ENCODE measurements at regions not wholly inside any gene's neighbourhood (a gene's known extent, or its start where the extent isn't known, plus 50 kb on each side); places are given as distances from the start of the nearest gene placed in this dataset.

DNA sequence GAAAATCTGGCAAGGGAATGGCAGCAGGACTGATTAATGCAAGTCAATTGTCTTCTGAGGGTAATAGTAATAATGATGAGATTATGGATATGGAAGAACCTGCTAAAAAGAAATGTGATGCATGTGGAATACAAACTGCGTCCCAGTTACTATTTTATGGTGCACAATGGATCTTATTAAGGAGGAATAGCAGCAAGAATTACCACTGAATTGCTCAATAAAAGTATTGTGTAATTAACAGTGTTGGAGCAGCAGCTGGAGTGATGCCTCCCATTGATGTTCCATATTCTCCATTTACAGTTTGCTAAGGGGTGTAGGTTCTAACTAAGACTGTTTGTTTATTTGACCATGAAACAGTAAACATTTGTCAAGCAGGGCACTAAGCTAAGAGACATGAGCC is 167.9 kb downstream of the HRH4 start:
- no peak for DNase-seq

DNA sequence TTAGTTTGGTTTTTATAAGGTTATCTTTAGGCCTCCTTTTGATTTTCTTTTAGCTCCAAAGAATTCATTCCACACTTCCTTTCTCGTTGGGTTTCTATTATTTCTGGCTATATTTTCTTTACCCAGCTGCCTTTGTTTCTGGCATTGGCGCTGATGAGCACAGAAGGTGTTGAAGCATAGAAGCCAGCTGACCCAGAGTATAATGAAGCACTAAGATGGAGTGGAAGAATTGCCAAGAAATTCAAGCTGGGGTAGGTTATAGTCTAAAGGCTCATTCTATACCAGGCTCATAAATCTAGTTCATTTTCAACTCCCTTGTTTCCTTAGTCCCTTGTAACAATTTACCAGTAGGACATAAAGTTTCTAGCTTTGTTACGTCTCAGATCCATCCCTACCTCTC is 169.5 kb downstream of the HRH4 start:
- DNase-seq = no peak

DNA sequence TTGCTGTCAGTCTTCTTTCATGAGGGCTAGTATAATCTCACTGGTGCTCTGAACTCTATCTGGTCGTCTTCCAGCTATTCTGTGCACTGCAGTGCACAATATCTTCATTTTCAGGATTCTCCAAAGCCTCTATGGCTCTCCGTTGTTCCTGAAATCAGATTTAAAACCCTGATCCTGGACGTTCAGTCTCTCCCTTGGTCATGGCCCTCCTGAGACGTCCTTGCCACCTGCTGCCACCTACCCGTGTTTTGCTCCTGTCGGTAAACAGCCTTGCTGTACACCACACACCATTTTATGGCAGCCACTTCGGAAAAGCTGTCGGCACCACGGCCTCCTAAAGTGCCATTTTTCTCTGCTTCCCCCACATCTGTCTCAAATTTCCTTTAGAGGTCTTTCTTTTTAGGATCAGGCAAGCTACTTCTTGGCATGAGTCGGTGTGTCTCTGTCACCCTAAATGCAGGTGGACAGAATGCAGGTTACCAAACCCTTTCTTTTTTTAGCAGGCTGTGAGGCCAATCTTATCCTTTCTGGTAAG is 170.0 kb downstream of the HRH4 start:
- no peak for DNase-seq

DNA sequence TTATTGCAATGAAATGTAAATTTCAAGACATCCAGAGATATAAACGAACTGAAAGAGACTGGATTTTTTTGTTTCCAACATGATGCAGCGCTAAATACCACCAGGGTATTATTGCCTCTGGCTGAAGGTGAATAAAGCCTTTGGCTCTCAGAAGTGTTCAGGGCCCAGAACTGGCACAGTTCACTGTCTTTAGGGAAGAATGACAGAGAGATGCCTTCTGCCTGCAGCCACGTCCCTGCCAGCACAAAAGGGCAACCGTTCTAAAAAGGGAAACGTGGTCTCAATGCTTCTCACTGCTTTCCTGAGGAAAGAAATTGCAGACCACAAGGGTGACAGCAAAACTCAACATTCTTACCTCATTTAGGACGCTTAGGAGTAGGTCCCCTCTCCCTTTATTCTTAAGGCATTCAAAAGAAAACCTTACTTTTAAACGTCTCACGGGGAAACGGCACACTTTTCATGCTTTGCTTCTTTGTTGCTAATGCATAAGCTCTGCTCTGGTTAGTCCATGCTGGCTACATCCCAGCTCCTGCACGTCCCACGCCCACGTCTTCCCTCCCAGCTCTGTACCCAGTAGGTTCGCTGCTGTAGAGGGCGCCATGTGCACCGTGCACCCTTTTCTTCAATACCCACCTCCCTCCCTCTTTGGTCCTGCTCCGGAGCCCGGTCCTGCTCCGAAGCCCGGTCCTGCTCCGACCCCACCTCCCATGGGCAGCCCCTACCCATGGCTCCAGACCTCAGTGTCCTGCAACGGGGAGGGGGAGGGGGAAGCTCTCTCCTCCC is 171.0 kb downstream of the HRH4 start:
- no peak for DNase-seq

DNA sequence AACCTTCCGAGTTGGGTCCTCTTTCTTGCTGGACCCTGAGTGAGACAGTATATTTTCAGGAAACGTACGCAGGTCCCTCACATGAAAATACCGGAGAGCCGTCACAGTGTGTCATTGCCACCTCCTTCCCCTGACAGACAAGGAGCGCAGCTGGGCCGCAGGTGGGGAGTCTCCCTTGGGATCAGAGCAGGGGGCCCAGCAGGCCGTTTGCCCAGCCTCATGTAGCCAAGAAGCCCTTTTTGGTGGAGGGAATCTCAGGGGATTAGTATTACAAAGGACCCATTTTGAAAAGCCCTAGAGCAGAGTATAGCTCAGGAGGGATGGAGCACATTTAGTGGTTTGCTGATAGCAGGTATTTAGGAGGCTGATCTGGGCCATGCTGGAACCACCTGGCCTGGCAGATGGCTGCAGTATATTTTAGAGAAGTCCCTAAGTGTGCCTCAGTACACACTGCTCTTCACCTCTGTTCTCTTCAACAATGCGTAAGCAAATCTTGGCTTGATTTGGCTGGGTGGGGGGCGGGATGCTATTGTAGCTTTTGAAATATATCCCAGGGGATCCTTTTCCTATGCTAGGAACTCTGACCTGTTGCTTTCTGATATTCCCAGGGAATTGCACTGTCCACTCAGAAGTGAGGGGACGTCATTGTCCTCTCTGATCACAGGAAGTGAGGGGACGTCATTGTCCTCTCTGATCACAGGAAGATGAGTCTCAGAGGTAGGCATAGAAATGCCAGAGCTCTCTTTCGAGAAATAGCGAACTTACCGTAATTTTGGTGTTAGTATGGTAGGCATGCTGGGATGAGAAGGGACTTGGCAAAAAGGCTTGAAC is 171.9 kb downstream of the HRH4 start:
- DNase-seq = no peak

DNA sequence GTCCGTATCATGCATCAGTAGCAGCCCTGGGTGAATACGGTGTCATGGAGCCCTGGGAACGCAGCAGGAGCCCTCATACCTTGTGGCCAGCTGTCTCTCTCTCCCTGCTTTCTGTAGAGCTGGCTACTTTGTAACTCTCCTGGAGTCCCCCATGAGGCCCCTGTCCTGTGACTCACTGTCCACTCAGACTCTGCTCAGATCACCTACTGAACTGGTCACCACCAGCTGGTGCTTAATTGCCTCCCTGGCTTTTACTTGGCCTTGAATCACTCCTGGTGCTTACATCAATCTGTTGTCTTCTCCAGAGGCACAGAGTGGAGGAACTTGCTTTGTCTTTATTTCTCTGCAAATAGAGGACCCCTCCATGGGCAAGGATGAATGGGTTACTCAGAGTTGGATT is 172.7 kb downstream of the HRH4 start:
- DNase-seq = no peak

DNA sequence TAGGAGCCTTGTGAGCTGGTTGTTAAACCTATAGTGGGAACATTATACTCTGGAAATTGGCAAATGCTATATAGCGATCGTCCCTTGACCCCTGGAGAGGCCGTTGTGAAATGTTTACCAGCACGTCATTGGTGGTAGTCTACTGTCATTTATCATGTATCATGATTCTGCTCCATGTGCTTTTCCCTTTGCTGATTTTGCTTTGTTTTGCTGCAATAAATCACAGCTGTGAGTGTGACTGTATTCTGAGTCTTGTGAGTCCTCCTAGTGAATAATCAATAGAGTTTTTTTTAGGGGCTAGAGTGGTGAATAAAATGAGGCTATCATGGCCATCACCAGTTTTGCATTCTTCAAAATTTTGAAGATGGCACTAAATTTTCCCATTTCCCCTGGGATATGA is 189.1 kb downstream of the HRH4 start:
- DNase-seq = no peak

DNA sequence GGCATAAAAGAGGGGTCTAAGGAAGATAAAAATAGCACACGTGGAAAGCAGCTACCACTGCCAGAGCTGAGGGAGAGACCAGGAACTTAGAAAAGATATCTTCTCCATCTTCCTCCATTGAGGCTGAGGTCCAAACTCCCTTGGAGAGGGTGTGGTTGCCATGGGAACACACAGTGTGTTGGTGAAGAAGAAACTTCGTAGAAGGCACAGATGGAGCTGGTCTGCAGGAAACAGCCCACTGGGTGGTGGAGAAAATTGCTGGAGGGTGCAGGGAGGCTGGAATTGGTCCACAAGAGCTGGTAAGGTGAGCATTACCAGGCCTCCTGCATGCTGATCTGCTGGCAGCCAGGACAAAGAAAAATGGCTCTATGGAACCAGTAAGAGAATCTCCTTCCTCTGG is 191.0 kb downstream of the HRH4 start:
- DNase-seq = no peak

DNA sequence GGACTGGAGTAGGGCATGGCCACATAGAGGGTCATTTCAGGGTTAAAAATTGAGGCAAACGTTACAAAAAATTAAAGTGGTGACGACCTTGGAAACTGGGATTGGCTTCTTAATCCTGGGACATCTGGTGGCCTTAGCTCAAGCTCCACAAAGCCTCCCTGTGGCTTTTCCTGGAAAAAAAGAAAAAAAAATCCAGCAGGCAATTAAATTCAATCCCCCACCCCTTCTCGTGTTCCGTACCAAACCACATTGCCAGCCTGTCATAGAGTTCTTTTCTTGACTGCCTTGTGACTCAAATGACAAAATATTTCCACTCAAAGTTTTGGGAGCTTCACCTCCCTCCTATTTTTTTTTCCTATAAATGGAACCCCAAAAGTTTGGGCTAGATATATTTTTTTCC is 195.6 kb downstream of the HRH4 start:
- no peak for DNase-seq

DNA sequence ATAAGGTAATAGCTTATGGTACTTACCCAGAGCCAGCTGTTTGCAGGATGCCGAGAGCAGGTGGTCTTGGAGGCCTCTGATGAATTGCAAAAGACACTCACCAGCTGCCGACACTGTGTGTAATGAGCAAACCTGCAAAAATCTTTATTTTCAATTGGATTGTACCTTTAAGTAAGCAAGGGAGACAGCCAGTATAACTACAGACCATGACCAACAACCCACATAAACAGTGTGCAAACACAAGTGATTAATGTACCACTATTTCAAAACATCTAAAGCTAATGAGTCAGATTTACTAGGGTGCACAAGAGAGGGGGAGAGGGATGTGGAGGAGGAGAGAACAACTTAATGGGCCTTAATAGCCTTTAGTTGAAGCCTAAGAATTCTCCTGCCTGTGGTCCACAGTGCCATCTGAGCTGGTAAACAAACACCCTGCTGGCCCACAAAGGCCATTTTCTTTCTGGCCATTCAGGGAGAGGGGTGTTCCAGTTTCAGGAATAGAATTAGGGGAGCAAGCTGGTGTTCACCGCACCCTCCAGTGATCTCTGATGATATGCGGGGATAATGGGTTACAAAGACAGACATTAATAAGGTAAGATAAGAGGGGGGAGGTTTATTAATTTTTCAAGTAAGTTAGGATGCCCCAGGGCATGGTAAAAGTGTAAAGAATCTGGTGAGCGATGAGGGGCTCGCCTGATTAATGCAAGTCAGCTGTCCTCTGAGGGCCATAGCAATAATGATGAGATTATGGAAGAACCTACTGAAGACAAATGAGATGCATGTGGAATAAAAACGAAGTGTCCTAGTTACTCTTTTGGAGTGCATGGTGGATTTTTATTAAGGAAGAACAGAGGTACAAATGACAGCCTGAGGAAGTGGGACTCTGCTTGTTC is 196.4 kb downstream of the HRH4 start:
- DNase-seq = peak; percentile 61

DNA sequence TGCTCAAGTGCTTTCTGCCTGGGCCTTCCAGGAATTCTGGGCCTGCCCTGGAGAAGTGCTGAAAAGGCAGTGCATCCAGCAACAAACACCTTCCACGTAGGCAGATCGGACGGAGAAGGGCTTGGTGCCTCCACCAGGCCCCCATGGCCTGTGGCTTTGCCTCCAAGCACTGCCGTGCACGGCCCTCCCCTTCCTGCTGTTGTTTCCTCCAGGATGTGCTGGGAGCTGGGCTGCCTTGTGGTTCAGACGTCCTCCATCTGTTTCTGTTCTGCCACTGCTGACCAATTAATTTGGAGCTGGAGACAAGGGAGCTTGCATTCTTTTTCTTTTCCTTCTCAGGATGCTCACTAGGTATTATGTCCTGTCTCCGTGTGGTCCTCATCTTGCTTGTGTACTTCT is 197.0 kb downstream of the HRH4 start:
- no peak for DNase-seq

DNA sequence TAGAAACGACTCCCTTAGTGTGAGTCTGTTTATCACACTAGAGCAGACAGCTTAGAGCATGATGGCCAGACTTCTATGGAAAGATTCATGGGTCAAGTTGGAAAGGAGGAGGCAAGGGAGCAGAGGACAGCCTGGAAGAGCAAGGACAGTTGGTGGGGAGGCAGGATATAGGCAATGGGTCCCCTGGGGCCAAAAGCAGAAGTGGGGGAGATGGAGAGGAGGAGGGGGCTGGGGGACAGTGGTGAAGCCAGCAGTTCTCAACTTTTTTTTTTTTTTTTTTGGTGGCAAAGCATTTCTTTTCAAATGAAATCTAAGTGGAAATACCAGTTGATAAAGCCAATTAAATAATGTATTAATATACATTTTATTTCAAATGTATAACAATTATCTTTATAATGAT is 197.9 kb downstream of the HRH4 start:
- no peak for DNase-seq

DNA sequence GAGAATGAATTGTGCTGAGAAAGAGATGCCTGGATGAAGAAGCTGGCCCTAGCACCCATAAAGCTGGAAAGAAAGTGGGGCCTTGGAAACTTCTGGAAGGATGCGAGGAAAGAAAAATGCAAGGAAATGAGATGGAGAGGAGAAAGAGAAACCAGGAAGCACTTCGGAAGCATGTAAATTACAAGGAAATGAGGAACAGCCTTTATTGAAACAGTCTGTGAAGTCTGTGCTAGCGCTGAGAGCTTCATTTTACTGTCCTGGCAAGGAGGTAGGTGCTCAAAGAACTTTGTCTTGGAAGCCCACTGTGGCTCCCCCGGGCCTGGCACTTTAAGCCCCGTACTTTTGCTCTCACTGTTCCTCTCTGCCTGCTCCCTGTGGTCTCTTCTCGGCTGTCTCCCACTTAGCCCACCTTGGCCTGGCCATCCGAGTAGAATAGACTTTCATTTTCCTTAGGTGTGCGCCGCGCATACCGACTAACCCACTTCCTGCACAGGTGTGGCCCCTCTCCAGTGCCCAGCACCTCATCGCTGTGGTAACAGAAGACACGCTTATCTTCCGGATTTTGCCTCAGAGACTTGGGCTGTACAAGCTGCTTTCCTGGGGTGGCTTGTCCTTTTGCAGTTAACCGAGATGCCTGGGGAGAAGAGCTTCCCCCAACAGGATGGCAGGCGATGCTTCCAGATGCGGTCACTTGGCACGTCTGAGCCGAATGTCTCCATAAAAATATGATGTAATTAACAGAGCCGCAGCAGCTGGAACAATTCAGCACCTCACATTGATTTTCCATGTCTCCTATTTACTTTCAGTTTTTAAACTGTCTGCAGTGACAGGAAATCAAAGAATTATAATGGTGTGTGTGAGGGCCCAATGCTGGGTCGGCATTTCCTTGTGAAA is 199.6 kb downstream of the HRH4 start:
- DNase-seq = peak; percentile 33

DNA sequence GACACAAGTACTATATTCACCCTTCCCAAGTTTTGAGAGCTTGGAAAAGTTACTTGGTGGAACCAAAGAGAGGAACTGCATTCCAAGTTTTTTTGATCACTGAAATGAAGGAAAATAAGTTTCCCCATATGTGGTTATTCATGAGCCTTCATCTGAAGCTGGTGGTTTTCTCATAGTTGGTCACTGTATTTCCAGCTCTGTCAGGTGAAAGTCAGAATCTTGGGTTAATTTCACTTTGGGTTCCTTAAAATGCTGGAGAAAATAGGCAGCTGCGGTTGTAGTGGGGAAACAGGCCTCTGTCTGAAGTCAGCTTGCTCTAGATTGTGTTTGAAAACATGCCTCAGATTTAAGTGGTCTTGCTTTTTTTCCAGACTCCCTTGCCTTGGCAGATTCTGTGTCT is 200.5 kb downstream of the HRH4 start:
- DNase-seq = no peak

DNA sequence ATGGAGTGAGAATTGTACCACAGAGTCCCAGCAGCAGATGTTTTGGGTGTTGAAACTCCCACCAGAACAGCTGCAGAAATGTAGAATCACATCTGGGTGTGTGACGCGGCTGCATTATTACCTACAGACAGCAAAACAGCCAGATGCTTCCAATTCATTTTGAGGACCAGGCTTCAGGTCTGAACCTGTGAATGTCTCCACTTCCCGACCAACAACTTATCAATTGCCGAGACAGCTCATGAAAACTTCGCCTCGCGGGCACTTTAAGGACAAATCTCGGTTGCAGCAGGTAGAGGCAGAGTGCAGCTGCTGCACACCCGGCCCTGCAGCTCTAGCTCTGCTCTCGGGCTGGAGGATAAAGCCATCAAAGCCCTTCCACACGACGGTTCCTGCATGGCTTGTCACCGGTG is 202.0 kb downstream of the HRH4 start:
- DNase-seq = no peak

DNA sequence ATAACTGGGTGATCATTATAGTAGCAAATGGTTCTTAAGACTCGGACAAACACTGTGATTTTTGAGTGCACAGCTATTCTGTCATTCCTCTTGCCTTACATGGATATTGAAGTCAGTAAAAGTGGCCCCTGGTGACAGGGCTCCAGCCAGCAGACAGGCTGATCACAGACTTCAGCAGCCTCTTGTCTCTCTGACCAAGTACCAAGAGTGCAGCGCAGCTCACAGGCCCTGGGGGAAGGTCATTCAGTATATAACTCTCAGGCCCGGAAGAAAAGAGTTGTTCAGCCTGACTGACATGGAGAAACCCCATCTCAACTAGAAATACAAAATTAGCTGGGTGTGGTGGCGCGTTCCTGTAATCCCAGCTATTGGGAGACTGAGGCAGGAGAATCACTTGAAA is 202.6 kb downstream of the HRH4 start:
- no peak for DNase-seq

DNA sequence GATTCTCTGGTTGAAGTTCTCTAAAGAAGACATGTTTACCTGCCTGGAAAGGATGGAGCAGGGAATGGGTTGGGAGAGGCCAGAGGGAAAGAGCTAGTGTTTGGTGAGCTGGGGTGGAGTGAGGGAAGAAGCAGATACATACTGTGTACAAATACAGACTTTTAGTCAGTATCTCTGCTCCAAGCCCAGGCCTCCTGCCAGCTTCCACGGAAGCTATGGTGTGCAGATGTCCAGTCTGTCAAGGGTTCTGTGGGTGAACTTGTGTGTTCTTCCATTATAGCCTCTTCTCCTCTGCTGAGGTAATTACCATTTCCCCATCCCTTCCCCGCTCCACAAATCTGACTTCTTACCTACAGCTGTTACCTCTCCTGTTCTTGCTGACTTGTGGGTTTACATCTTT is 208.6 kb downstream of the HRH4 start:
- no peak for DNase-seq

DNA sequence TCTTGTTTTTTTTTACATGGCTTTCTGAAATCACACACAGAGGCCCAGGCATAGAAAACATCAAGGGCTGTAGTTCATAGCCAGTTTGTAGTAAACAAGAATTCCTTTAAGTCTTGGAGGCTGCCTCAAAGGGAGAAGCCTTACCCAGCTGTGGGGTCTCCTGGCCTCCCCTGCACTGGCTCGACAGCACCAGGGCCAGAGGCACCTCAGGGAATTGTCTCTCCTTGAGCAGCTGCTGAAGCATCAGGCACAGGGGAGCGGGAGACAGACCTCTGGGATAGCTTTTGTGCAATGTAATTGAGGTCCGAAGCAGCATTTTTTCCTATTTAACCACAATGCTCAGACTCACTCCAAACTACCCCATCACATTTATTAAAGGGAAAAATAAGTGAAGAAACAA is 209.1 kb downstream of the HRH4 start:
- no peak for DNase-seq

DNA sequence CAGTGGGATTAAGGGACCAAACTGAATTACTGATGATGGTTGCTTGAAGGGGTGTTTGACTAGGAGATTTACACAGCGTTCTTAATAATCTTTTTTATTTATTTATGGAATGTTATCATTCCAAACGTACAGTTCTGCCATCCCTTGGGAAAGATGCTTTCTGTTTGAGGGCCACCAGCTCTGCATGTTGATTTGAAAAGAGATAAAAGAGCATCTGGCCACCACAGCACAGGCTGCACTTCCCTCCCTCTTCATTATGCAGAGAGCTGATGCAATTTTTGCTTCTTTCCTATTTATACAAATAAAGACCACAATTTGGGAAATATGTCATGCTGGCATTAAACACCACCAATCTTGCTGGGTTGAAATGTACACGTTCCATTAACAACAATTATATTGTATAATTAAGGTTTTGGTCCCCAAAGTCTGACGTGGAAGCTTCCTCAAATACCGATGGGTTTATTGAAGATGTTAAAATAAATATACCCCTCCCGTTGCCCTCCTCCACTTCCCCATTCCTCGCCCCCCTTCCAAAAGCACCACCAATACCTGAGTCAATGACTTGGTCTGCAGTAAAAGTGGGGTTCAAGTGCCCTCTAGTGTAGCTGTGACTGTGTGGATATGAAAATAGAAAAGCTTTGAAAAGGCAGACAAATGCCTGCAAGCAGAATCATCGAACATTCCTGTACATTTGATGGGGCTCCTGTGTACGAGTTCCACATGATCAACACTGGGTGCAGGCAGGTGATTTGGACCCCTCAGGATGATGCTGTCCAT is 211.9 kb downstream of the HRH4 start:
- DNase-seq = no peak

DNA sequence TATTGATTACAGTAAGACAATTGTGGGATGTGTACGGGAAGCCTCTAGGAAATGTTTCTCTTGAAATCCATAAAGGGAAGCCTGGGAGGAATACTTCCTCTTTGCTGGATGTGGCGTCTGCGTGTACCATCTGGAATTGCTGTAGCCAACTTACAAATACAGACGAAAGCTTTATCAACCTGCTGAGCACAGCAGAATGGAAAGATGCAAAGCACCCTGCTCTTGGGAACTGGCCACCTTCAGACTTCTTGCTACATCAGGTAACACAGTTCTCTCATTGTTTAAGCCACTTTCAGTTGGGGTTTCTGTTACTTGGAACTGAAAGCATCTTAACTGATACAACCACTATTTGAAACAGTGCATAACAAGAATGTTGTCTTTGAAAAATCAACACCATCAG is 213.8 kb downstream of the HRH4 start:
- no peak for DNase-seq

DNA sequence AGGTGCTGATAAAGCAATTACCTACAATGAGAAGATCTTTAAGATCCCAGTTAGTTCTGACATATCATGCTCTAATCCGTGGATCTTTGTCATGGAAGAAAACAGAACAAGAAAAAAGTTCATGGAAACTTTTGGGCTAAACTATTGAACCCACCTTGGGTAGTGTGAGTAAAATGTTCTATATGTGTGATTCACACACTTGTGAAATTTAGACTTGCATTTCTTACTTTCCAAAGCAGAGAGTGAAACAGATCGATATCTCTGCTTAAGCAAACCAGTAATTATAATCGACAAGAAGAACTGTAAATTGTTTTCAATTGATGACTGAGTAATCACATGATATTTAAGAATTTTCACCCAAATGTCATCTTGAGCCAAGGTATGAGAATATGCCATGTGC is 214.2 kb downstream of the HRH4 start:
- DNase-seq = no peak
